ENCODE measurements at regions not wholly inside any gene's neighbourhood (a gene's known extent, or its start where the extent isn't known, plus 50 kb on each side); places are given as distances from the start of the nearest gene placed in this dataset.

GRCh38 chr3:116994351-116994879 is 284.8 kb downstream of the TUSC7 start:
- H3K4me2 ChIP-seq (ENCODE audit: low read depth, low read length): no peak overlapping the region
- TF ChIP-seq EZH2phosphoT487 (IDR thresholded peaks at IDR 0.05; ENCODE audit: low read length): no peak
- H2AFZ ChIP-seq (ENCODE audit: low read length): no peak overlapping the region
- H3K27ac ChIP-seq (ENCODE audit: low read length): no peak overlapping the region
- H3K4me1 ChIP-seq (ENCODE audit: low read length): no peaks in the 10 kb centered on the region
- H3K9ac ChIP-seq (ENCODE audit: low read length): no peak overlapping the region
- DNase-seq: no peak
- no peak overlapping the region for H3K4me3 ChIP-seq (ENCODE audit: low read length)
- H3K27me3 ChIP-seq (replicated peaks; ENCODE audit: insufficient read depth, low read length): no peaks in the 10 kb centered on the region
- no peaks in the 10 kb centered on the region for H3K9me2 ChIP-seq (replicated peaks; ENCODE audit: insufficient read depth, low read length)
- H3F3A ChIP-seq (ENCODE audit: insufficient read depth, low read length): no peaks in the 10 kb centered on the region
- H3K79me2 ChIP-seq (ENCODE audit: low read length): no peaks in the 10 kb centered on the region
- H3K36me3 ChIP-seq (replicated peaks; ENCODE audit: insufficient read depth, low read length): no peaks in the 10 kb centered on the region
- no peaks in the 10 kb centered on the region for H3K9me3 ChIP-seq (replicated peaks; ENCODE audit: insufficient read depth, low read length)
- H4K20me1 ChIP-seq (ENCODE audit: insufficient read depth, low read length): no peaks in the 10 kb centered on the region

GRCh38 chr3:117003501-117003900 is 293.9 kb downstream of the TUSC7 start:
- no peak overlapping the region for H2AFZ ChIP-seq (ENCODE audit: low read length)
- no peak overlapping the region for H3K4me2 ChIP-seq (ENCODE audit: low read depth, low read length)
- H3K27ac ChIP-seq (ENCODE audit: low read length): no peak overlapping the region
- H3F3A ChIP-seq (ENCODE audit: insufficient read depth, low read length): no peaks in the 10 kb centered on the region
- no peaks in the 10 kb centered on the region for H3K4me1 ChIP-seq (ENCODE audit: low read length)
- TF ChIP-seq EZH2phosphoT487 (IDR thresholded peaks at IDR 0.05; ENCODE audit: low read length) (no peak), EZH2 (optimal IDR thresholded peaks at IDR 0.05; ENCODE audit: low read depth, low read length) (no peak)
- TF ChIP-seq, protein P1, sequence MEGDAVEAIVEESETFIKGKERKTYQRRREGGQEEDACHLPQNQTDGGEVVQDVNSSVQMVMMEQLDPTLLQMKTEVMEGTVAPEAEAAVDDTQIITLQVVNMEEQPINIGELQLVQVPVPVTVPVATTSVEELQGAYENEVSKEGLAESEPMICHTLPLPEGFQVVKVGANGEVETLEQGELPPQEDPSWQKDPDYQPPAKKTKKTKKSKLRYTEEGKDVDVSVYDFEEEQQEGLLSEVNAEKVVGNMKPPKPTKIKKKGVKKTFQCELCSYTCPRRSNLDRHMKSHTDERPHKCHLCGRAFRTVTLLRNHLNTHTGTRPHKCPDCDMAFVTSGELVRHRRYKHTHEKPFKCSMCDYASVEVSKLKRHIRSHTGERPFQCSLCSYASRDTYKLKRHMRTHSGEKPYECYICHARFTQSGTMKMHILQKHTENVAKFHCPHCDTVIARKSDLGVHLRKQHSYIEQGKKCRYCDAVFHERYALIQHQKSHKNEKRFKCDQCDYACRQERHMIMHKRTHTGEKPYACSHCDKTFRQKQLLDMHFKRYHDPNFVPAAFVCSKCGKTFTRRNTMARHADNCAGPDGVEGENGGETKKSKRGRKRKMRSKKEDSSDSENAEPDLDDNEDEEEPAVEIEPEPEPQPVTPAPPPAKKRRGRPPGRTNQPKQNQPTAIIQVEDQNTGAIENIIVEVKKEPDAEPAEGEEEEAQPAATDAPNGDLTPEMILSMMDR (IDR thresholded peaks at IDR 0.05; ENCODE audit: low read length): no peak
- H4K20me1 ChIP-seq (ENCODE audit: insufficient read depth, low read length): no peaks in the 10 kb centered on the region
- H3K79me2 ChIP-seq (ENCODE audit: low read length): no peaks in the 10 kb centered on the region
- H3K4me3 ChIP-seq (ENCODE audit: low read length): no peak overlapping the region
- no peak for DNase-seq
- no peaks in the 10 kb centered on the region for H3K36me3 ChIP-seq (replicated peaks; ENCODE audit: insufficient read depth, low read length)
- no peaks in the 10 kb centered on the region for H3K9me3 ChIP-seq (replicated peaks; ENCODE audit: insufficient read depth, low read length)
- no peaks in the 10 kb centered on the region for H3K9me2 ChIP-seq (replicated peaks; ENCODE audit: insufficient read depth, low read length)
- no peaks in the 10 kb centered on the region for H3K27me3 ChIP-seq (replicated peaks; ENCODE audit: insufficient read depth, low read length)
- H3K9ac ChIP-seq (ENCODE audit: low read length): no peak overlapping the region

- Histone ChIP-seq H3K79me2 (ENCODE audit: low read length) (no peaks in the 10 kb centered on the region), H2AFZ (ENCODE audit: low read length) (no peak overlapping the region), H3K9ac (ENCODE audit: low read length) (no peak overlapping the region), H3F3A (ENCODE audit: insufficient read depth, low read length) (no peaks in the 10 kb centered on the region), H3K9me3 (replicated peaks; ENCODE audit: insufficient read depth, low read length) (no peaks in the 10 kb centered on the region), H3K36me3 (replicated peaks; ENCODE audit: insufficient read depth, low read length) (no peaks in the 10 kb centered on the region), H3K4me2 (ENCODE audit: low read depth, low read length) (no peak overlapping the region), H3K4me1 (ENCODE audit: low read length) (no peaks in the 10 kb centered on the region), H4K20me1 (ENCODE audit: insufficient read depth, low read length) (no peaks in the 10 kb centered on the region), H3K27ac (ENCODE audit: low read length) (no peak overlapping the region), H3K27me3 (replicated peaks; ENCODE audit: insufficient read depth, low read length) (no peaks in the 10 kb centered on the region), H3K9me2 (replicated peaks; ENCODE audit: insufficient read depth, low read length) (no peaks in the 10 kb centered on the region), H3K4me3 (ENCODE audit: low read length) (no peak overlapping the region)
- no peak for TF ChIP-seq EZH2phosphoT487 (IDR thresholded peaks at IDR 0.05; ENCODE audit: low read length)
- no peak for TF ChIP-seq EZH2 (optimal IDR thresholded peaks at IDR 0.05; ENCODE audit: low read depth, low read length)
- TF ChIP-seq, protein P1 (IDR thresholded peaks at IDR 0.05; ENCODE audit: low read length): no peak
- DNase-seq: no peak
Observed at GRCh38 chr3:117005274-117005673, 295.7 kb downstream of the TUSC7 start.

- Histone ChIP-seq H3K79me2 (ENCODE audit: low read length) (no peaks in the 10 kb centered on the region), H4K20me1 (ENCODE audit: insufficient read depth, low read length) (no peaks in the 10 kb centered on the region), H3K9ac (ENCODE audit: low read length) (no peak overlapping the region), H3K4me3 (ENCODE audit: low read length) (no peak overlapping the region), H2AFZ (ENCODE audit: low read length) (no peak overlapping the region), H3K4me1 (ENCODE audit: low read length) (no peaks in the 10 kb centered on the region), H3K9me2 (replicated peaks; ENCODE audit: insufficient read depth, low read length) (no peaks in the 10 kb centered on the region), H3K4me2 (ENCODE audit: low read depth, low read length) (no peak overlapping the region), H3K9me3 (replicated peaks; ENCODE audit: insufficient read depth, low read length) (no peaks in the 10 kb centered on the region), H3K36me3 (replicated peaks; ENCODE audit: insufficient read depth, low read length) (no peaks in the 10 kb centered on the region), H3F3A (ENCODE audit: insufficient read depth, low read length) (no peaks in the 10 kb centered on the region), H3K27ac (ENCODE audit: low read length) (no peak overlapping the region), H3K27me3 (replicated peaks; ENCODE audit: insufficient read depth, low read length) (no peaks in the 10 kb centered on the region)
- TF ChIP-seq EZH2 (optimal IDR thresholded peaks at IDR 0.05; ENCODE audit: low read depth, low read length) (no peak), EZH2phosphoT487 (IDR thresholded peaks at IDR 0.05; ENCODE audit: low read length) (no peak)
- TF ChIP-seq, protein P1 (IDR thresholded peaks at IDR 0.05; ENCODE audit: low read length): no peak
- DNase-seq: no peak
Observed at GRCh38 chr3:117005911-117006522, 296.4 kb downstream of the TUSC7 start.

All from MM.1S (cell line).